Endodermal cell (in vitro differentiated cells): ENCODE measurements at regions not wholly inside any gene's neighbourhood (a gene's known extent, or its start where the extent isn't known, plus 50 kb on each side); places are given as distances from the start of the nearest gene placed in this dataset.

ENCODE experiments used
- DNase-seq: peaks from one replicate; pipeline ENCODE4 v3.0.0-alpha.2; 2017
- H3K27ac ChIP-seq: 2 replicates; pipeline ENCODE4 v1.5.1; 2013; ENCODE audit warnings: mild to moderate bottlenecking, low read depth, low read length, moderate library complexity
- H3K27me3 ChIP-seq: 2 replicates; pipeline ENCODE4 v1.6.1; 2013; ENCODE audit warnings: mild to moderate bottlenecking, low read length, moderate library complexity; ENCODE audit not compliant: insufficient read depth, control insufficient read depth, poor library complexity, severe bottlenecking
- H3K36me3 ChIP-seq: 2 replicates; pipeline ENCODE4 v1.7.0; 2013; ENCODE audit warnings: mild to moderate bottlenecking, low read length, moderate library complexity; ENCODE audit not compliant: control insufficient read depth, insufficient read depth
- H3K4me1 ChIP-seq: one replicate; pipeline ENCODE4 v1.7.0; 2013; ENCODE audit warnings: low read length; ENCODE audit not compliant: control insufficient read depth, insufficient read depth
- H3K4me3 ChIP-seq: 2 replicates; pipeline ENCODE4 v1.5.1; 2013; ENCODE audit warnings: mild to moderate bottlenecking, low read length, moderate library complexity
- H3K9ac ChIP-seq: 2 replicates; pipeline ENCODE4 v1.6.1; 2013; ENCODE audit warnings: mild to moderate bottlenecking, low read length, moderate library complexity; ENCODE audit not compliant: poor library complexity, severe bottlenecking; ENCODE audit errors: extremely low read depth
- H3K9me3 ChIP-seq: 2 replicates; pipeline ENCODE4 v1.6.1; 2013; ENCODE audit warnings: mild to moderate bottlenecking, low read length, moderate library complexity; ENCODE audit not compliant: control insufficient read depth
- H3K27ac Mint-ChIP-seq: 2 replicates; pipeline ENCODE4 v1.8.0; 2020; ENCODE audit warnings: mixed read lengths
- H3K27me3 Mint-ChIP-seq: 2 replicates; pipeline ENCODE4 v1.8.0; 2021; ENCODE audit warnings: mild to moderate bottlenecking, mixed read lengths; ENCODE audit not compliant: insufficient read depth
- H3K36me3 Mint-ChIP-seq: 2 replicates; pipeline ENCODE4 v1.8.0; 2020; ENCODE audit warnings: low read depth, mixed read lengths
- H3K4me1 Mint-ChIP-seq: 2 replicates; pipeline ENCODE4 v1.8.0; 2020; ENCODE audit warnings: mixed read lengths
- H3K4me3 Mint-ChIP-seq: 2 replicates; pipeline ENCODE4 v1.8.0; 2020; ENCODE audit warnings: mild to moderate bottlenecking, moderate library complexity, mixed read lengths
- H3K9me3 Mint-ChIP-seq: 2 replicates; pipeline ENCODE4 v1.8.0; 2020; ENCODE audit warnings: mild to moderate bottlenecking, mixed read lengths
- CTCF ChIP-seq: fragments of 200-600 bp; sonication (generic); conservative IDR thresholded peaks from 2 replicates; pipeline ENCODE4 v1.5.0; 2021; ENCODE audit warnings: antibody characterized with exemption, mild to moderate bottlenecking
- WGBS, 2 experiments: methylation state at CpG; one replicate each; pipeline versions ENCODE4 v1.1.5 to v1.1.7; 2013; ENCODE audit warnings: missing lambda C conversion rate in 2 of 2, mixed read lengths in 1 of 2; ENCODE audit not compliant: insufficient coverage in 1 of 2, insufficient read length in 1 of 2; 5-methylcytosine and 5-hydroxymethylcytosine counted together

GRCh38 chr16:5875416-5875815, 777.8 kb upstream of the EEF2KMT start:
- no peak for TF ChIP-seq CTCF
- Mint-ChIP-seq H3K4me3 (no peak overlapping the region), H3K36me3 (no peaks in the 10 kb centered on the region), H3K4me1 (peaks cover 18% of the 10 kb centered on the region), H3K27me3 (no peaks in the 10 kb centered on the region), H3K27ac (no peak overlapping the region), H3K9me3 (no peaks in the 10 kb centered on the region)
- H3K9ac ChIP-seq = no peak overlapping the region
- WGBS, 2 experiments = 88 to 92% methylated on average over 4 to 5 of the region's 5 CpGs
- no peak for DNase-seq
- no peak overlapping the region for H3K27ac ChIP-seq
- no peaks in the 10 kb centered on the region for H3K27me3 ChIP-seq
- H3K9me3 ChIP-seq = no peaks in the 10 kb centered on the region
- peaks cover 5% of the 10 kb centered on the region for H3K4me1 ChIP-seq
- no peaks in the 10 kb centered on the region for H3K36me3 ChIP-seq
- H3K4me3 ChIP-seq = no peak overlapping the region

- Histone ChIP-seq H3K9ac (no peak overlapping the region), H3K4me1 (peaks cover 5% of the 10 kb centered on the region), H3K27me3 (no peaks in the 10 kb centered on the region), H3K9me3 (no peaks in the 10 kb centered on the region), H3K36me3 (no peaks in the 10 kb centered on the region), H3K27ac (no peak overlapping the region), H3K4me3 (no peak overlapping the region)
- no peak for TF ChIP-seq CTCF
- Mint-ChIP-seq H3K4me3 (no peak overlapping the region), H3K9me3 (no peaks in the 10 kb centered on the region), H3K4me1 (peaks cover 21% of the 10 kb centered on the region), H3K27me3 (no peaks in the 10 kb centered on the region), H3K36me3 (no peaks in the 10 kb centered on the region), H3K27ac (no peak overlapping the region)
- WGBS, 2 experiments = 89 to 97% methylated on average over 1 to 4 of the region's 4 CpGs
- DNase-seq = no peak
Observed at GRCh38 chr16:5874899-5875298, 777.3 kb upstream of the EEF2KMT start.

- Histone ChIP-seq H3K9ac (no peak overlapping the region), H3K4me3 (no peak overlapping the region), H3K4me1 (peaks cover 5% of the 10 kb centered on the region), H3K27me3 (no peaks in the 10 kb centered on the region), H3K36me3 (no peaks in the 10 kb centered on the region), H3K9me3 (no peaks in the 10 kb centered on the region), H3K27ac (no peak overlapping the region)
- peaks cover 21% of the 10 kb centered on the region for H3K4me1 Mint-ChIP-seq
- H3K4me3 Mint-ChIP-seq = no peak overlapping the region
- TF ChIP-seq CTCF = no peak
- H3K36me3 Mint-ChIP-seq = no peaks in the 10 kb centered on the region
- H3K27me3 Mint-ChIP-seq = no peaks in the 10 kb centered on the region
- no peak for DNase-seq
- no peaks in the 10 kb centered on the region for H3K9me3 Mint-ChIP-seq
- WGBS, 2 experiments = 90 to 98% methylated on average over 1 to 4 of the region's 4 CpGs
- H3K27ac Mint-ChIP-seq = no peak overlapping the region
Observed at GRCh38 chr16:5873221-5873620, 775.6 kb upstream of the EEF2KMT start.
